ENCODE measurements at regions not wholly inside any gene's neighbourhood (a gene's known extent, or its start where the extent isn't known, plus 50 kb on each side); places are given as distances from the start of the nearest gene placed in this dataset.

- Histone ChIP-seq H3K27me3 (ENCODE audit: insufficient read depth, low read length, poor library complexity, severe bottlenecking) (no peaks in the 10 kb centered on the region), H3K9me3 (ENCODE audit: insufficient read depth, low read depth, low read length) (no peaks in the 10 kb centered on the region), H3K9me2 (replicated peaks; ENCODE audit: low read depth, low read length) (no peaks in the 10 kb centered on the region), H3K9ac (ENCODE audit: low read depth, low read length, poor library complexity, severe bottlenecking) (no peak overlapping the region), H3K4me2 (ENCODE audit: low read depth, low read length, poor library complexity, severe bottlenecking) (no peak overlapping the region), H2AFZ (ENCODE audit: low read length) (no peak overlapping the region), H3K4me3 (ENCODE audit: low read length, poor library complexity, severe bottlenecking) (no peak overlapping the region), H3K4me1 (ENCODE audit: insufficient read depth, low read length, poor library complexity, severe bottlenecking) (peaks cover 9% of the 10 kb centered on the region), H3K36me3 (ENCODE audit: insufficient read depth, low read length) (no peaks in the 10 kb centered on the region), H3K79me2 (ENCODE audit: insufficient read depth, low read length) (no peaks in the 10 kb centered on the region), H4K20me1 (ENCODE audit: insufficient read depth, low read length, poor library complexity, severe bottlenecking) (no peaks in the 10 kb centered on the region), H3F3A (ENCODE audit: low read depth) (0 out of 2 replicates have a peak, but pooled peaks cover 2% of the 10 kb centered on the region)
- TF ChIP-seq EZH2phosphoT487 (IDR thresholded peaks at IDR 0.05; ENCODE audit: borderline replicate concordance): no peak
- TF ChIP-seq, protein P1, sequence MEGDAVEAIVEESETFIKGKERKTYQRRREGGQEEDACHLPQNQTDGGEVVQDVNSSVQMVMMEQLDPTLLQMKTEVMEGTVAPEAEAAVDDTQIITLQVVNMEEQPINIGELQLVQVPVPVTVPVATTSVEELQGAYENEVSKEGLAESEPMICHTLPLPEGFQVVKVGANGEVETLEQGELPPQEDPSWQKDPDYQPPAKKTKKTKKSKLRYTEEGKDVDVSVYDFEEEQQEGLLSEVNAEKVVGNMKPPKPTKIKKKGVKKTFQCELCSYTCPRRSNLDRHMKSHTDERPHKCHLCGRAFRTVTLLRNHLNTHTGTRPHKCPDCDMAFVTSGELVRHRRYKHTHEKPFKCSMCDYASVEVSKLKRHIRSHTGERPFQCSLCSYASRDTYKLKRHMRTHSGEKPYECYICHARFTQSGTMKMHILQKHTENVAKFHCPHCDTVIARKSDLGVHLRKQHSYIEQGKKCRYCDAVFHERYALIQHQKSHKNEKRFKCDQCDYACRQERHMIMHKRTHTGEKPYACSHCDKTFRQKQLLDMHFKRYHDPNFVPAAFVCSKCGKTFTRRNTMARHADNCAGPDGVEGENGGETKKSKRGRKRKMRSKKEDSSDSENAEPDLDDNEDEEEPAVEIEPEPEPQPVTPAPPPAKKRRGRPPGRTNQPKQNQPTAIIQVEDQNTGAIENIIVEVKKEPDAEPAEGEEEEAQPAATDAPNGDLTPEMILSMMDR (conservative IDR thresholded peaks at IDR 0.05; ENCODE audit: low read length): no peak
Measured at GRCh38 chr5:61275841-61276240, 56.2 kb upstream of the ZSWIM6 start.

DNA sequence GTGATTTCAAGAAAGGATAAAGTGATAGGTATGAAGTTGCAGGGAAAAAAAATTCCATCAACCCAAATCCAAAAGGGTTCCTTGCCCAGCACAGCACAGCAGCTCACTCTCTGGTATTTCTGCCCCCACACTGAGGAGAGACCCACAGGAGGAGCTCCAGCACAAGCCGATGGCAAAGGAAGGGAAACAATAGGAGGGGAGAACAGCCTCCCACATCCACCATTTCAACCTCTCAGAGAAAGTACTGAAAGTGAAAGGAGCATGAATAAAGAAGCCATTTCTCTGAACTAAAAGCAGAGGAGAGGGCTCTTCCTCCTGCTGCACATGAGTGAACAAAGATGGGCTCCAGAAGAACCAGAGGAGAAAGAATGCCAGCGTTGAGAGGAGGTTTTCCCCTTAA lies 54.9 kb upstream of the ZSWIM6 start:
- Histone ChIP-seq H3K36me3 (ENCODE audit: insufficient read depth, low read length) (no peaks in the 10 kb centered on the region), H2AFZ (ENCODE audit: low read length) (peak overlapping the region; percentile 91), H3K79me2 (ENCODE audit: insufficient read depth, low read length) (no peaks in the 10 kb centered on the region), H3K9ac (ENCODE audit: low read depth, low read length, poor library complexity, severe bottlenecking) (no peak overlapping the region), H3K4me2 (ENCODE audit: low read depth, low read length, poor library complexity, severe bottlenecking) (peak overlapping the region; percentile 18), H3K9me3 (ENCODE audit: insufficient read depth, low read depth, low read length) (no peaks in the 10 kb centered on the region), H4K20me1 (ENCODE audit: insufficient read depth, low read length, poor library complexity, severe bottlenecking) (no peaks in the 10 kb centered on the region), H3K9me2 (replicated peaks; ENCODE audit: low read depth, low read length) (no peaks in the 10 kb centered on the region), H3F3A (ENCODE audit: low read depth) (0 out of 2 replicates have a peak, but pooled peaks cover 3% of the 10 kb centered on the region), H3K4me3 (ENCODE audit: low read length, poor library complexity, severe bottlenecking) (no peak overlapping the region), H3K4me1 (ENCODE audit: insufficient read depth, low read length, poor library complexity, severe bottlenecking) (peaks cover 9% of the 10 kb centered on the region), H3K27me3 (ENCODE audit: insufficient read depth, low read length, poor library complexity, severe bottlenecking) (no peaks in the 10 kb centered on the region)
- no peak for TF ChIP-seq EZH2phosphoT487 (IDR thresholded peaks at IDR 0.05; ENCODE audit: borderline replicate concordance)
- TF ChIP-seq, protein P1 (conservative IDR thresholded peaks at IDR 0.05; ENCODE audit: low read length): no peak

GRCh38 chr5:61277781-61278180 lies 54.3 kb upstream of the ZSWIM6 start:
- Histone ChIP-seq H3F3A (ENCODE audit: low read depth) (0 out of 2 replicates have a peak, but pooled peaks cover 3% of the 10 kb centered on the region), H3K36me3 (ENCODE audit: insufficient read depth, low read length) (no peaks in the 10 kb centered on the region), H2AFZ (ENCODE audit: low read length) (no peak overlapping the region; the same call in 1 of the 2 replicates), H3K79me2 (ENCODE audit: insufficient read depth, low read length) (no peaks in the 10 kb centered on the region), H3K4me1 (ENCODE audit: insufficient read depth, low read length, poor library complexity, severe bottlenecking) (peaks cover 9% of the 10 kb centered on the region), H3K9me3 (ENCODE audit: insufficient read depth, low read depth, low read length) (no peaks in the 10 kb centered on the region), H3K4me3 (ENCODE audit: low read length, poor library complexity, severe bottlenecking) (no peak overlapping the region), H3K4me2 (ENCODE audit: low read depth, low read length, poor library complexity, severe bottlenecking) (no peak overlapping the region), H3K9ac (ENCODE audit: low read depth, low read length, poor library complexity, severe bottlenecking) (no peak overlapping the region), H4K20me1 (ENCODE audit: insufficient read depth, low read length, poor library complexity, severe bottlenecking) (no peaks in the 10 kb centered on the region), H3K9me2 (replicated peaks; ENCODE audit: low read depth, low read length) (no peaks in the 10 kb centered on the region), H3K27me3 (ENCODE audit: insufficient read depth, low read length, poor library complexity, severe bottlenecking) (no peaks in the 10 kb centered on the region)
- TF ChIP-seq, protein P1 (conservative IDR thresholded peaks at IDR 0.05; ENCODE audit: low read length): no peak
- TF ChIP-seq EZH2phosphoT487 (IDR thresholded peaks at IDR 0.05; ENCODE audit: borderline replicate concordance): no peak
